Transverse colon (tissue), 4 donors: ENCODE measurements at regions not wholly inside any gene's neighbourhood (a gene's known extent, or its start where the extent isn't known, plus 50 kb on each side); places are given as distances from the start of the nearest gene placed in this dataset.
"Not testable (repeated sequence)": the region's sequence is repeated elsewhere in the genome, so short reads cannot be mapped to it uniquely, and the experiment has no call there.

Source experiments
- POLR2A ChIP-seq: fragments of 450-650 bp; IDR thresholded peaks from one replicate; pipeline ENCODE4 v1.6.1; 2016; ENCODE audit warnings: antibody characterized with exemption, mild to moderate bottlenecking, moderate library complexity
- POLR2AphosphoS5 ChIP-seq, 3 donors: sonication (generic); formaldehyde crosslinking; IDR thresholded peaks; one replicate each; pipeline ENCODE4 v1.6.1; 2016; ENCODE audit warnings: antibody characterized with exemption in 3 of 3
- TF ChIP-seq, protein P1 (sequence below), 5 experiments: fragments of 200-600 bp in 3 of 5; fragments of 450-650 bp in 2 of 5; sonication (generic) in 3 of 5; IDR thresholded peaks; 1 replicate in 2 of 5; 2 replicates in 3 of 5; pipeline ENCODE4 v1.5.1; 2016 to 2017; ENCODE audit warnings: antibody characterized with exemption in 5 of 5, inconsistent platforms in 3 of 5, mild to moderate bottlenecking in 2 of 5, moderate library complexity in 1 of 5

DNA sequence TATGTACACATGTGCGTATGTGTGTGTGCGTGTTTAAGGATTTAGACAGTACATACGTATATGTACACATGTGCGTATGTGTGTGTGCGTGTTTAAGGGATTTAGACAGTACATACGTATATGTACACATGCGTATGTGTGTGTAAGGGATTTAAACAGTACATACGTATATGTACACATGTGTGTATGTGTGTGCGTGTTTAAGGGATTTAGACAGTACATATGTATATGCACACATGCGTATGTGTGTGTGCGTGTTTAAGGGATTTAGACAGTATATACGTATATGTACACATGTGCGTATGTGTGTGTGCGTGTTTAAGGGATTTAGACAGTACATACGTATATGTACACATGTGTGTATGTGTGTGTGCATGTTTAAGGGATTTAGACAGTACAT lies 102.1 kb upstream of the ALKAL2 start:
- TF ChIP-seq, protein P1, sequence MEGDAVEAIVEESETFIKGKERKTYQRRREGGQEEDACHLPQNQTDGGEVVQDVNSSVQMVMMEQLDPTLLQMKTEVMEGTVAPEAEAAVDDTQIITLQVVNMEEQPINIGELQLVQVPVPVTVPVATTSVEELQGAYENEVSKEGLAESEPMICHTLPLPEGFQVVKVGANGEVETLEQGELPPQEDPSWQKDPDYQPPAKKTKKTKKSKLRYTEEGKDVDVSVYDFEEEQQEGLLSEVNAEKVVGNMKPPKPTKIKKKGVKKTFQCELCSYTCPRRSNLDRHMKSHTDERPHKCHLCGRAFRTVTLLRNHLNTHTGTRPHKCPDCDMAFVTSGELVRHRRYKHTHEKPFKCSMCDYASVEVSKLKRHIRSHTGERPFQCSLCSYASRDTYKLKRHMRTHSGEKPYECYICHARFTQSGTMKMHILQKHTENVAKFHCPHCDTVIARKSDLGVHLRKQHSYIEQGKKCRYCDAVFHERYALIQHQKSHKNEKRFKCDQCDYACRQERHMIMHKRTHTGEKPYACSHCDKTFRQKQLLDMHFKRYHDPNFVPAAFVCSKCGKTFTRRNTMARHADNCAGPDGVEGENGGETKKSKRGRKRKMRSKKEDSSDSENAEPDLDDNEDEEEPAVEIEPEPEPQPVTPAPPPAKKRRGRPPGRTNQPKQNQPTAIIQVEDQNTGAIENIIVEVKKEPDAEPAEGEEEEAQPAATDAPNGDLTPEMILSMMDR (IDR thresholded peaks at IDR 0.05), result not testable (repeated sequence)
- TF ChIP-seq POLR2A; POLR2AphosphoS5 (IDR thresholded peaks at IDR 0.05): not testable (repeated sequence)
